ENCODE measurements at regions not wholly inside any gene's neighbourhood (a gene's known extent, or its start where the extent isn't known, plus 50 kb on each side); places are given as distances from the start of the nearest gene placed in this dataset.

DNA sequence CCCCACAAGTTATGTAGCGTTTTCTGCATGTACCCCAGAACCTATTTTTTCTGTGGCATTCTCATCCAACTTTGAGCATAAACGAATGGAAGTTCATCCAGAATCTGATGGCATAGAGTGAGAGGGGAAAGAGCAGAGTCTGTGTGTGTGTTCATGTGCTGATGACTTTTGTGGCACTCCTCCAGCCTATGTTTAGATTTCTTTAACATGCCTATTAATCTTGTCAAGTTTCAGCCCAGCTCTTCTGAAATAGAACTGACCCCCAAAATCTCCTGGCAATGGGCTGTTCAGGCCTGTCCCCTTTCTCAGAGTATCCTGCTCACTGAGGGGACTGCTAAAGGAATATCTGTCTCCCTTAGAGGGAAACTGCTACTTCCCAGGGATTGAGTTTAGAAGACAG is 56.4 kb upstream of the NEO1 start:
- TF ChIP-seq CTCF (conservative IDR thresholded peaks at IDR 0.05; ENCODE audit: low read depth, low read length): no peak
- no peak for TF ChIP-seq EZH2 (IDR thresholded peaks at IDR 0.05; ENCODE audit: borderline replicate concordance, low read depth, low read length, poor library complexity, severe bottlenecking)
